ENCODE measurements at regions not wholly inside any gene's neighbourhood (a gene's known extent, or its start where the extent isn't known, plus 50 kb on each side); places are given as distances from the start of the nearest gene placed in this dataset.

- H2BK12ac ChIP-seq (ENCODE audit: insufficient read length, low read depth, low read length), result no peak overlapping the region
- H3K4me1 Mint-ChIP-seq, result 0 out of 4 replicates have a peak, but pooled peaks cover 0 to 2% of the 10 kb centered on the region in 2 experiments
- no peaks in the 10 kb centered on the region for H3K79me1 ChIP-seq (ENCODE audit: insufficient read depth, low read depth, low read length, poor library complexity, severe bottlenecking)
- H3K27me3 Mint-ChIP-seq (ENCODE audit: low read depth), result no peaks in the 10 kb centered on the region
- H3K36me3 Mint-ChIP-seq (ENCODE audit: insufficient read depth in 1 of 3, low read depth in 3 of 3), result peaks cover 12 to 36% (median 29%) of the 10 kb centered on the region in 3 experiments
- no peak overlapping the region for H3K4me2 ChIP-seq (ENCODE audit: insufficient read depth, insufficient read length, low read length)
- no peak for DNase-seq
- H3K14ac ChIP-seq (ENCODE audit: insufficient read depth, low read length), result no peak overlapping the region
- H3K9me3 Mint-ChIP-seq, result peaks cover 19 to 24% of the 10 kb centered on the region in 2 experiments
- H4K91ac ChIP-seq (ENCODE audit: insufficient read length, low read depth, low read length), result no peak overlapping the region
- H3K9me3 ChIP-seq (ENCODE audit: control insufficient read depth, low read depth, low read length), result no peaks in the 10 kb centered on the region
- H3K4me1 ChIP-seq (ENCODE audit: insufficient read depth, low read length), result no peaks in the 10 kb centered on the region
- H2AK5ac ChIP-seq (ENCODE audit: insufficient read length, low read length), result no peak overlapping the region
- H2BK5ac ChIP-seq (ENCODE audit: insufficient read length, low read length), result no peak overlapping the region
- no peak overlapping the region for H3K18ac ChIP-seq (ENCODE audit: insufficient read length, low read depth, low read length)
- H3K79me2 ChIP-seq (ENCODE audit: insufficient read depth, low read length), result no peaks in the 10 kb centered on the region
- H3K27ac ChIP-seq (ENCODE audit: insufficient read length, low read depth, low read length), result no peak overlapping the region
- no peak overlapping the region for H4K5ac ChIP-seq (ENCODE audit: insufficient read length, low read depth, low read length)
- H2BK120ac ChIP-seq (ENCODE audit: low read depth, low read length, poor library complexity, severe bottlenecking), result no peak overlapping the region
- H3K56ac ChIP-seq (ENCODE audit: insufficient read length, low read depth, low read length), result no peak overlapping the region
- H3K4me3 Mint-ChIP-seq, result no peak overlapping the region
- TF ChIP-seq, protein P1, sequence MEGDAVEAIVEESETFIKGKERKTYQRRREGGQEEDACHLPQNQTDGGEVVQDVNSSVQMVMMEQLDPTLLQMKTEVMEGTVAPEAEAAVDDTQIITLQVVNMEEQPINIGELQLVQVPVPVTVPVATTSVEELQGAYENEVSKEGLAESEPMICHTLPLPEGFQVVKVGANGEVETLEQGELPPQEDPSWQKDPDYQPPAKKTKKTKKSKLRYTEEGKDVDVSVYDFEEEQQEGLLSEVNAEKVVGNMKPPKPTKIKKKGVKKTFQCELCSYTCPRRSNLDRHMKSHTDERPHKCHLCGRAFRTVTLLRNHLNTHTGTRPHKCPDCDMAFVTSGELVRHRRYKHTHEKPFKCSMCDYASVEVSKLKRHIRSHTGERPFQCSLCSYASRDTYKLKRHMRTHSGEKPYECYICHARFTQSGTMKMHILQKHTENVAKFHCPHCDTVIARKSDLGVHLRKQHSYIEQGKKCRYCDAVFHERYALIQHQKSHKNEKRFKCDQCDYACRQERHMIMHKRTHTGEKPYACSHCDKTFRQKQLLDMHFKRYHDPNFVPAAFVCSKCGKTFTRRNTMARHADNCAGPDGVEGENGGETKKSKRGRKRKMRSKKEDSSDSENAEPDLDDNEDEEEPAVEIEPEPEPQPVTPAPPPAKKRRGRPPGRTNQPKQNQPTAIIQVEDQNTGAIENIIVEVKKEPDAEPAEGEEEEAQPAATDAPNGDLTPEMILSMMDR (conservative IDR thresholded peaks at IDR 0.05), result no peak
- no peak overlapping the region; a peak in 1 of 7 replicates for H3K27ac Mint-ChIP-seq
- H3K27me3 ChIP-seq (ENCODE audit: insufficient read depth, low read length), result no peaks in the 10 kb centered on the region
- H4K8ac ChIP-seq (replicated peaks; ENCODE audit: insufficient read length, low read depth, low read length), result no peak overlapping the region
- no peak overlapping the region for H2BK15ac ChIP-seq (ENCODE audit: low read depth, low read length)
- no peak overlapping the region for H3T11ph ChIP-seq (ENCODE audit: low read length)
- no peaks in the 10 kb centered on the region for H4K20me1 ChIP-seq (ENCODE audit: control insufficient read depth, insufficient read depth, insufficient read length)
- no peak overlapping the region for H3K9ac ChIP-seq (ENCODE audit: extremely low read depth, insufficient read length, low read length)
- no peak overlapping the region for H3K23ac ChIP-seq (ENCODE audit: insufficient read length, low read depth, low read length)
- no peak overlapping the region for H2BK20ac ChIP-seq (ENCODE audit: low read depth, low read length, poor library complexity, severe bottlenecking)
- no peak overlapping the region for H2AFZ ChIP-seq (ENCODE audit: low read length)
- WGBS (ENCODE audit: extremely low coverage, insufficient read length, low lambda C conversion rate), result no CpG with 5 or more reads among the region's 3 CpGs
- no peak overlapping the region for H3K4ac ChIP-seq (ENCODE audit: low read depth, low read length)
- H3K23me2 ChIP-seq (ENCODE audit: insufficient read length, low read depth, low read length, poor library complexity, severe bottlenecking), result no peaks in the 10 kb centered on the region
These were observed 333.4 kb upstream of the ATXN7L3B start for GRCh38 chr12:74204236-74204635.

All from H9 (cell line).